Smooth muscle cell of the brain vasculature (primary cell): ENCODE measurements at regions not wholly inside any gene's neighbourhood (a gene's known extent, or its start where the extent isn't known, plus 50 kb on each side); places are given as distances from the start of the nearest gene placed in this dataset.

Experiments
- DNase-seq: peaks from one replicate; pipeline ENCODE4 v3.0.0-alpha.2; 2012; ENCODE audit warnings: low read depth, low spot score

GRCh38 chr10:52440612-52441285 lies 126.7 kb downstream of the DKK1 start:
- no peak for DNase-seq

GRCh38 chr10:52442576-52442975 lies 128.5 kb downstream of the DKK1 start:
- DNase-seq, result no peak

GRCh38 chr10:52443419-52444388 lies 129.6 kb downstream of the DKK1 start:
- DNase-seq, result no peak

GRCh38 chr10:52446391-52446790 lies 132.3 kb downstream of the DKK1 start:
- no peak for DNase-seq

- DNase-seq, result no peak
These were observed 133.9 kb downstream of the DKK1 start for GRCh38 chr10:52447931-52448353.

GRCh38 chr10:52450762-52451291 lies 136.7 kb downstream of the DKK1 start:
- DNase-seq, result no peak

GRCh38 chr10:52451817-52452216 lies 137.7 kb downstream of the DKK1 start:
- DNase-seq, result no peak

GRCh38 chr10:52452600-52453493 lies 138.8 kb downstream of the DKK1 start:
- no peak for DNase-seq

- DNase-seq, result no peak
These were observed 139.4 kb downstream of the DKK1 start for GRCh38 chr10:52453501-52453900.

- no peak for DNase-seq
These were observed 140.4 kb downstream of the DKK1 start for GRCh38 chr10:52454491-52454890.

- no peak for DNase-seq
These were observed 141.0 kb downstream of the DKK1 start for GRCh38 chr10:52455098-52455497.

- no peak for DNase-seq
These were observed 145.0 kb downstream of the DKK1 start for GRCh38 chr10:52459097-52459496.

GRCh38 chr10:52463826-52464225 lies 149.7 kb downstream of the DKK1 start:
- DNase-seq, result no peak

- no peak for DNase-seq
These were observed 150.5 kb downstream of the DKK1 start for GRCh38 chr10:52464368-52465124.

- DNase-seq, result no peak
These were observed 151.1 kb downstream of the DKK1 start for GRCh38 chr10:52465202-52465601.

GRCh38 chr10:52466464-52466863 lies 152.4 kb downstream of the DKK1 start:
- no peak for DNase-seq

- no peak for DNase-seq
These were observed 156.1 kb downstream of the DKK1 start for GRCh38 chr10:52469970-52470705.

GRCh38 chr10:52472406-52473146 lies 158.5 kb downstream of the DKK1 start:
- DNase-seq, result no peak

- no peak for DNase-seq
These were observed 160.2 kb downstream of the DKK1 start for GRCh38 chr10:52474265-52474664.
